ENCODE measurements at regions not wholly inside any gene's neighbourhood (a gene's known extent, or its start where the extent isn't known, plus 50 kb on each side); places are given as distances from the start of the nearest gene placed in this dataset.

DNA sequence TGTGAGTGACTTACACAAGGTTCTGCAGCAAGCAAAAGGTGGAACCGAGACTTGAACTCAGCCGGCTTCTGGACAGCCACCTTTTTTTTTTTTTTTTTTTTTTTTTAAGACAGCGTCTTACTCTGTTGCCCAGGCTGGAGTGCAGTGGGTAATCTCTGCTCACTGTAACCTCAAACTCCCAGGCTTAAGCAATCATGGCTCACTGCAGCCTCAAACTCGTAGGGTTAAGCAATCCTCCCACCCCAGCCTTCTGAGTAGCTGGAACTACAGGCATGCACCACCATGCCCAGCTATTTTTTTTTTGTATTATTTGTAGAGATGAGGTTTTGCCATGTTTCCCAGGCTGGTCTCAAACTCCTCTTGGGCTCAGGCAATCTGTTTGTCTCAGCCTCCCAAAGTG, 55.2 kb upstream of the GOT2 start:
- TF ChIP-seq, protein P1, sequence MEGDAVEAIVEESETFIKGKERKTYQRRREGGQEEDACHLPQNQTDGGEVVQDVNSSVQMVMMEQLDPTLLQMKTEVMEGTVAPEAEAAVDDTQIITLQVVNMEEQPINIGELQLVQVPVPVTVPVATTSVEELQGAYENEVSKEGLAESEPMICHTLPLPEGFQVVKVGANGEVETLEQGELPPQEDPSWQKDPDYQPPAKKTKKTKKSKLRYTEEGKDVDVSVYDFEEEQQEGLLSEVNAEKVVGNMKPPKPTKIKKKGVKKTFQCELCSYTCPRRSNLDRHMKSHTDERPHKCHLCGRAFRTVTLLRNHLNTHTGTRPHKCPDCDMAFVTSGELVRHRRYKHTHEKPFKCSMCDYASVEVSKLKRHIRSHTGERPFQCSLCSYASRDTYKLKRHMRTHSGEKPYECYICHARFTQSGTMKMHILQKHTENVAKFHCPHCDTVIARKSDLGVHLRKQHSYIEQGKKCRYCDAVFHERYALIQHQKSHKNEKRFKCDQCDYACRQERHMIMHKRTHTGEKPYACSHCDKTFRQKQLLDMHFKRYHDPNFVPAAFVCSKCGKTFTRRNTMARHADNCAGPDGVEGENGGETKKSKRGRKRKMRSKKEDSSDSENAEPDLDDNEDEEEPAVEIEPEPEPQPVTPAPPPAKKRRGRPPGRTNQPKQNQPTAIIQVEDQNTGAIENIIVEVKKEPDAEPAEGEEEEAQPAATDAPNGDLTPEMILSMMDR (IDR thresholded peaks at IDR 0.05) = no peak
- TF ChIP-seq POLR2A (IDR thresholded peaks at IDR 0.05) = no peak
- TF ChIP-seq EP300 (IDR thresholded peaks at IDR 0.05) = no peak
- no peak for TF ChIP-seq POLR2AphosphoS5 (IDR thresholded peaks at IDR 0.05)
